ENCODE measurements at regions not wholly inside any gene's neighbourhood (a gene's known extent, or its start where the extent isn't known, plus 50 kb on each side); places are given as distances from the start of the nearest gene placed in this dataset.
"Not testable (repeated sequence)": the region's sequence is repeated elsewhere in the genome, so short reads cannot be mapped to it uniquely, and the experiment has no call there.

DNA sequence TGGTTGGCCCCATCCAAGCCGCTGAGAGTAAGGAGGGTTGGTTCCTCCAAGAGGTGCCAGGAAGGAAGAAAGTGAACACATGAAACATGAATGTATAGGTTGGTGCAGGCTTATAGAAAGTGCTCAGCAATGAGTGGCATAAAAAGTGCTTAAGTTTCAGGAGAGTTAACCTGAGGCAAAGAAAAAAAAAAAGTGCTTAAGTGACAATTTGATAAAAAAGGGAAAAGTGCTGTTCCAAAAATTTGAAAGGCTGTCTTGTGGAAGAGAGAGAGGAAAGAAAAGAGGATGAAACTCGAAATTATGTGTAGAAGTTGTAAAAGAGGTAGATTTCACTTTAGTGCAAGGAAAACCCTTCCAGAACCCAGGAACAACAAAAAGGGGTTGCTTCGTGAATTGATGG lies 85.5 kb upstream of the MAP4K4 start:
- CTCF ChIA-PET: no interaction called here

DNA sequence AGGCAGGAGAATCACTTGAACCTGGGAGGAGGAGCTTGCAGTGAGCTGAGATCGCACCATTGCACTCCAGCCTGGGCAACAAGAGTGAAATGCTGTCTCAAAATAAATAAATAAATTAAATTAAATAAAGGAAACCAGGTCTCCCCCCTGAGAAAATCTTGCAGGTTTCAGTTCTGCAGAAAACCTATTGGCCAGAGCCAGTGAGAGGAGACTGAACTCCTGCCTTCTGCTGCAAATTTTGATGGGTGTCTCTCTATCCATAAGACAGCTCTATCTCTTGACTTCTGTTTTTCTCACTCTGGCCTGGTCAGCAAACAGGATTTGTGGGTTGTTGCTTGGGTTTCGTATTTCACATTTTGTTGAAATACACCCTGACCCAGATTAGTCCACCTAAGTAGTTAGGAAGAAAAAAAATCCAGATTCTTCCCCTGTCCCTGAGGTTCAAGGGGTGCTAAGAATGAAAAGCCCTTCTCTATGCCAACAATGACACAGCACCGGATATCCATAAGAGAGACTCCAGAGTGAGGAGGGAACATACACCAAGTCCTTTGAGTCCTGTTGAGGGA lies 86.7 kb upstream of the MAP4K4 start:
- ChIA-PET CTCF (no interaction called here), POLR2A (no interaction called here)

More for the DNA sequence above, 85.5 kb upstream of the MAP4K4 start:
- POLR2A ChIA-PET: no interaction called here

DNA sequence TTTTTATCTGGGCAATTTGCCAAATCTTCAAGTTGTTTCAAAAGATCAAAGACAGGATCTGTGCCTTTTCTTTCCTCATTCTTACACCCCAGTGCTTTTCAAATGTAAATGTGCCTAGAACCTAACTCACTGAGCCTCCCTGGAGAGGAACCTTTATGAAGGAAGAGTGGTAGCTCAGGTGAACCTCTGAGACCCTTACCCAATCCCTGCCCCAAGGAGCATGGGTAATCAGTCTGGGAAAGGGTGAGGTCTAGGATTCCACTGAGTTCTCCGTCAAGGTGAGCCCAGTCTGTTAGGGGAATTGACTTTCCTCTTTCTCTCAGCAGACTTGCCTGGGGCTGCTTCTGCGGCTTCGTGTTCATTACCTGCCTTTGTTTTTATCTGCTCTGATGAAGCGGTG lies 88.1 kb upstream of the MAP4K4 start:
- ChIA-PET CTCF (no interaction called here), POLR2A (no interaction called here)

GRCh38 chr2:101608408-101609310 lies 88.8 kb upstream of the MAP4K4 start:
- CTCF ChIA-PET: no interaction called here
- POLR2A ChIA-PET: no interaction called here

DNA sequence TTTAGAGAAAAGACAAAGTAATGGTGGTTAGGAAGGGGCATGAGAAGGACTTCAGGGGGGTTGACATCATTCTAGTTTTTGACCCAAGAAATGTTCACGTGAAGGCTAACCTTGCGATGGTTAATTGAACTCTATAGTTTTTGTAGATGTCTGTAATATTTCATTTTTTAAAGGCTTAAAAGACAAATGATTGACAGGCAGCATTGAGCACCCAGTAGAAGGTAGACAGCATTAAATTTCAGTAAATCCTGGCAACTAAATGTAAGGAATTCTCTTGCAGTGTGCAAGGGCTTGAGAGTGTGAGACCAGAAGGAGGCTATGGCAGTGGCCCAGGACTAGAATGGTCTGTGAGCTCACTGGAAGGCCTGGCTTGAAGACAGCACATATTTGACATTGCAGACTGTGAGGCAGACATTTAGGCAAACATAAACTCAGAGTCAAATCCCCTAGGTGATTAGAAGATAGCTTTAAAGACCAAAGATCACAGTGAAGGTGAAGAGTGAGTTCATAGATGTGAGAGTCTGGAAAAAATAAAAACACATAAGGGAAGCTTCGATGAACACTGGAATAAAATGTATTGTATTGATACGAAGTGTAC lies 100.1 kb upstream of the MAP4K4 start:
- CTCF ChIA-PET: no interaction called here
- POLR2A ChIA-PET: no interaction called here

GRCh38 chr2:101596333-101596732 lies 101.2 kb upstream of the MAP4K4 start:
- ChIA-PET POLR2A (no interaction called here), CTCF (no interaction called here)

DNA sequence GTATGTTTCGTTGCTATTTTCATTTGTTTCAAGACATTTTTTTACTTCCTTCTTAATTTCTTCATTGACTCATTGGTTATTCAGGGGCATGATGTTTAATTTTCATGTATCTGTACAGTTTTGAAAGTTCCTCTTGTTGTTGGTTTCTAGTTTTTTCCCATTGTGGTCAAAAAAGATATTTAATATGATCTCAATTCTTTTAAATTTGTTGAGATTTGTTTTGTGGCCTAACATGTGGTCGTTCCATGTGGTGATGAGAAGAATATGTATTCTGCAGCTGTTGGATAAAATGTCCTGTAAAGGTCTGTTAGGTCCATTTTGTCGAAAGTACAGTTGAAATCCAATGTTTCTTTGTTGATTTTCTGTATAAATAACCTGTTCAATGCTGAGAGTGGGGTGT lies 110.3 kb upstream of the MAP4K4 start:
- ChIA-PET POLR2A (no interaction called here), CTCF (no interaction called here)

DNA sequence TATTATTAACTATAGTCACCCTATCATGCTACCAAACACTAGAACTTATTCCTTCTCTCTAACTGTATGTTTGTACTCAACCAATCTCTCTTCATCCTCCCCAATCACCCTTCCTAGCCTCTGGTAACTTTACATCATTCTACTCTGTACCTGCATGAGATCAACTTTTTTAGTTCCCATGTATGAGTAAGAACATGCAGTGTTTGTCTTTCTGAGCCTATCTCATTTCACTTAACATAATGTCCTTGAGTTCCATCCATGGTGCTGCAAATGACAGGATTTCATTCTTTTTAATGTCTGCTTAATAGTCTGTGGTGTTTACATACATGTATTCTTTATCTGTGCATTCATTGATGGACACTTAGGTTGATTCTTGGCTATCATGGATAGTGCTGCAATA lies 108.9 kb upstream of the RFX8 start:
- ChIA-PET CTCF (interaction anchor here (0.6 kb wide), 1 partner anchor 15 kb away, joined by 3 read pairs; no protein-coding TSS in a partner anchor), POLR2A (no interaction called here)

DNA sequence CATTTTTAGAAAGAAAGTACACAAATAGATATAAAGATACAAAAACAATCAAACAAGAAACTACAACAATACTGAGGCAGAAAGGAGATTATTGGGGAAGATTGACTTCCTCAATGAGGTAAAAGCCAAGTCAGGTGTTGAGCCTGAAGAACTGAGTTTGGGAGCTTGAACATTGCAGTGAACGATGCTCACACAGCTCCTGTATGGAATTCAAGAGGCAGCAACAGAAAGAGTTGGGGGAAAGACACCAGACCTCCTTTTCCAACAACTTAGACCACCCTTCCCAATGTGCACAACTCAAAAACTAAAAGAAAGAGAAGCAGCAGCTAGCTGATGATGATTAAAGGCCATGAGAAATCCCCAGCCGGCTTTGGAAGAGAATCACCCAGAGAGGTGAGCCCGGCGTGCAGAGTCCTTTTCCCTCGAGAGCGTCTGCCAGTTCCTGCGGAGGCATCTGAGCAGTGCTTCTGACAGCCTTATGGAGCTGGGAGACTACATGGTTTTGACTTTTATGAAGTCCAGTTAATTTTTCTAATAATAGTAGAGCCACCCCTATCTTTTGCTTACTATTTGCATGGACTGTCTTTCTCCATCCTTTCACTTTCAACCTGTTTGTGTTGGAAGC lies 106.9 kb upstream of the RFX8 start:
- ChIA-PET POLR2A (no interaction called here), CTCF (no interaction called here)

- POLR2A ChIA-PET: no interaction called here
- CTCF ChIA-PET: no interaction called here
Observed at GRCh38 chr2:101580528-101580927, 105.6 kb upstream of the RFX8 start.

DNA sequence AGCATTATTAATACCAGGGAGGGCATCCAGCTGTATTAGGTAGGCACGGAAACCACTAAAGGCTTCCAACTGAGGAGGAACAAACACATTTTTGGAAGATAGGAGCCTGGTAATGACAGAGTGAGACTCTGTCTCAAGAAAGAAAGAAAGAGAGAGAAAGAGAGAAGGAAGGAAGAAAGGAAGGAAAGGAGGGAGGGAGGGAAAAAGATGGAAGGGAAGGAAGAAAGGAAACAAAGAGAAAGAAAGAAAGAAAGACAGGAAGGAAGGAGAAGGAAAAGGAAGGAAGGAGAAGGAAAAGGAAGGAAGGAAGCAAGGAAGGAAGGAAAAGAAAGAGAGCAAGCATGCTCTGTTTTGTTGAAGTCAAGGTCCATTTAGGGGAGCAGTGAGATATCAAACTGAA lies 103.8 kb upstream of the RFX8 start:
- POLR2A ChIA-PET: no interaction called here

GRCh38 chr2:101578135-101578534 lies 103.2 kb upstream of the RFX8 start:
- CTCF ChIA-PET, POLR2A ChIA-PET: not testable (repeated sequence)

More for the DNA sequence above, 103.8 kb upstream of the RFX8 start:
- CTCF ChIA-PET: no interaction called here

GRCh38 chr2:101577173-101577572 lies 102.3 kb upstream of the RFX8 start:
- ChIA-PET CTCF (no interaction called here), POLR2A (no interaction called here)

- ChIA-PET POLR2A (no interaction called here), CTCF (no interaction called here)
Observed at GRCh38 chr2:101574622-101575021, 99.7 kb upstream of the RFX8 start.

GRCh38 chr2:101571951-101572350 lies 97.0 kb upstream of the RFX8 start:
- POLR2A ChIA-PET: no interaction called here
- CTCF ChIA-PET: no interaction called here

DNA sequence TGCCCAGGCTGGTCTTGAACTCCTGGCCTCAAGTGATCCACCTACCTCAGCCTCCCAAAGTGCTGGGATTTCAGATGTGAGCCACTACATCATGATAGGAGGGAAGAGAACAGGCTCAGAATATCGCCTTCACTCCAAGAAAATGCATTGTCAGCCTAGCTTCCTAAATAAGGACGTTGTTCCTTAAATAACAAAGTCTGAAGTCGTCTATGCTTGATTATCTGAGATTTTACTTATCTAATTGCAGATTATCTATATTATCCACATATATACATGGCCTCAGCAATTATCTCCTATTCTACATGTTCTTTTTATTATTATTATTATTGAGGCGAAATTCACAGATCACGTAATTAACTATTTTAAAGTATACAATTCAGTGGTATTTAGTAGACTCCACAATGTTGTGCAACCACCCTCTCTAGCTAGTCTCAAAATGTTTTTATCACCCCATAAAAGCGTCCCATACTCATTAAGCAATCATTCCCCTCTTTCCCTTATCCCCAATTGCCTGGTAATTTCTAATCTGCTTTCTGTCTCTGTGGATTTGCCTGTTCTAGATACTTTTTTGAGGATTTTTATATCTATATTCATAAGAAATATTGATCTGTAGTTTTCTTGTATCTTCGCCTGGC lies 95.1 kb upstream of the RFX8 start:
- CTCF ChIA-PET: no interaction called here
- POLR2A ChIA-PET: no interaction called here

DNA sequence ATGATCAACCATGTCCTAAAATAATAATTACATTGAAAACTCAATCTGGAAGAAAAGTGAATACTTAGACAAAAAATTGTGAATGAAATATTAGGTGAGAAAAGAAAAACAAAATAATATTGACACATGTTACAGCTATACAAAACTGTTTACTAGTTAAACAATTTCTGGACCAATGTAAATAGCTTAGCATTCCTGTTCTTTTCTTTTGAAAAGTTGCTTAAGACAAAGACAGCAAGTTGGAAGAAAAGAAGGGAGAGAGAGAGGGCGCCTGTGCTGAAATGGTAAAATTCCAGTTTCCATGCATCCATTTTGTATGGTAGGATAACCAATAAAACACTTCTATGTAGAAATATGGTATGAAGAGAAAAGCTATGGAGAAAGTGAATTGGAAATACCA lies 94.1 kb upstream of the RFX8 start:
- ChIA-PET POLR2A (no interaction called here), CTCF (interaction anchor here (0.6 kb wide), 2 partner anchors 14 to 162 kb away, joined by 3 read pairs; no protein-coding TSS in a partner anchor)

- CTCF ChIA-PET: no interaction called here
- POLR2A ChIA-PET: no interaction called here
Observed at GRCh38 chr2:101566632-101567228, 91.8 kb upstream of the RFX8 start.

DNA sequence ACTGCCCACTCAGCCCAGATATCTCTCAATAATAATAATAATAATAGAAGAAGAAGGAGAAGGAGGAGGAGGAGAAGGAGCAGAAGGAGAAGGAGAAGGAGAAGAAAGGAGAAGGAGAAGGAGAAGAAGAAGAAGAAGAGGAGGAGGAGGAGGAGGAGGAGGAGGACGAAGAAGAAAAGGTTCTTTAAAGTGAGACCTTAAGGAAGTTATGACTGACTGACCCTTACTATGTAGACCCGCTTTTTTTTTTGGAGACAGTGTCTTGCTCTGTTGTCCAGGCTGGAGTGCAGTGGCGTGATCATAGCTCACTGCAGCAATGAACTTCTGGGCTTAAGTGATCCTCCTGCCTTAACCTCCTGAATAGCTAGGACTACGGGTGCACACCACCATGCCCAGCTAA lies 88.9 kb upstream of the RFX8 start:
- ChIA-PET CTCF (no interaction called here), POLR2A (no interaction called here)

- ChIA-PET CTCF (no interaction called here), POLR2A (no interaction called here)
Observed at GRCh38 chr2:101560780-101561315, 85.9 kb upstream of the RFX8 start.

Data from activated CD8-positive, alpha-beta memory T cell treated with anti-CD3 and anti-CD28 coated beads for 36 hours (primary cell).